HG02970 (cell line): ENCODE measurements at regions not wholly inside any gene's neighbourhood (a gene's known extent, or its start where the extent isn't known, plus 50 kb on each side); places are given as distances from the start of the nearest gene placed in this dataset.

Source experiments
- ATAC-seq: cut with Tn5 transposase; IDR thresholded peaks from one replicate; pipeline ENCODE4 v1.9.1; 2021; ENCODE audit warnings: mild to moderate bottlenecking, moderate library complexity, moderate number of reproducible peaks; ENCODE audit not compliant: unreplicated experiment, low FRiP score

- no peak for ATAC-seq
Observed at GRCh38 chr11:134517621-134518293, 105.7 kb upstream of the B3GAT1 start.

GRCh38 chr11:134517115-134517514 is 105.1 kb upstream of the B3GAT1 start:
- no peak for ATAC-seq

GRCh38 chr11:134516529-134516928 is 104.5 kb upstream of the B3GAT1 start:
- no peak for ATAC-seq

GRCh38 chr11:134515081-134515960 is 103.3 kb upstream of the B3GAT1 start:
- ATAC-seq, result no peak

- ATAC-seq, result no peak
Observed at GRCh38 chr11:134514354-134514951, 102.4 kb upstream of the B3GAT1 start.

GRCh38 chr11:134513585-134514120 is 101.6 kb upstream of the B3GAT1 start:
- ATAC-seq, result no peak

GRCh38 chr11:134512571-134513538 is 100.8 kb upstream of the B3GAT1 start:
- no peak for ATAC-seq

GRCh38 chr11:134512061-134512460 is 100.0 kb upstream of the B3GAT1 start:
- no peak for ATAC-seq

GRCh38 chr11:134511255-134511654 is 99.2 kb upstream of the B3GAT1 start:
- ATAC-seq, result no peak

- ATAC-seq, result no peak
Observed at GRCh38 chr11:134510233-134511040, 98.4 kb upstream of the B3GAT1 start.

GRCh38 chr11:134509381-134510232 is 97.6 kb upstream of the B3GAT1 start:
- no peak for ATAC-seq

GRCh38 chr11:134508219-134508990 is 96.4 kb upstream of the B3GAT1 start:
- no peak for ATAC-seq

- no peak for ATAC-seq
Observed at GRCh38 chr11:134506046-134506445, 94.0 kb upstream of the B3GAT1 start.

GRCh38 chr11:134505125-134505524 is 93.1 kb upstream of the B3GAT1 start:
- no peak for ATAC-seq

- ATAC-seq, result no peak
Observed at GRCh38 chr11:134504146-134504905, 92.3 kb upstream of the B3GAT1 start.

- ATAC-seq, result no peak
Observed at GRCh38 chr11:134503596-134503995, 91.6 kb upstream of the B3GAT1 start.

GRCh38 chr11:134503100-134503499 is 91.1 kb upstream of the B3GAT1 start:
- no peak for ATAC-seq
